ENCODE measurements at regions not wholly inside any gene's neighbourhood (a gene's known extent, or its start where the extent isn't known, plus 50 kb on each side); places are given as distances from the start of the nearest gene placed in this dataset.

GRCh38 chr9:11103525-11103924 is 490.7 kb upstream of the PTPRD start:
- Histone ChIP-seq H3K4me1 (no peaks in the 10 kb centered on the region), H3K9me3 (no peaks in the 10 kb centered on the region), H3K4me2 (no peak overlapping the region), H3K4me3 (no peak overlapping the region), H3K27ac (no peak overlapping the region)
- ChIA-PET CTCF (no interaction called here), POLR2A (no interaction called here)
- FAIRE-seq (no peak), ATAC-seq (no peak), DNase-seq (ENCODE audit: low read depth in 1 of 2, low spot score in 1 of 2) (no peak)
- WGBS (ENCODE audit: missing lambda C conversion rate) = 4% methylated on average over 2 of the region's 2 CpGs
- TF ChIP-seq NR3C1 (IDR thresholded peaks at IDR 0.05) = no peak
- TF ChIP-seq HOXB13 (CRISPR knock-in tag; IDR thresholded peaks at IDR 0.05; ENCODE audit: low read depth) = no peak
- no peak for TF ChIP-seq EHF (CRISPR knock-in tag; IDR thresholded peaks at IDR 0.05)
- no peak for TF ChIP-seq TFCP2L1 (CRISPR knock-in tag; IDR thresholded peaks at IDR 0.05)
- no peak for TF ChIP-seq HMGXB4 (CRISPR knock-in tag; IDR thresholded peaks at IDR 0.05; ENCODE audit: borderline replicate concordance)
- TF ChIP-seq RNF2 (IDR thresholded peaks at IDR 0.05; ENCODE audit: borderline replicate concordance, low read depth) = no peak
- TF ChIP-seq MAZ (IDR thresholded peaks at IDR 0.05; ENCODE audit: borderline replicate concordance, low read depth, low read length) = no peak
- TF ChIP-seq EP300 (IDR thresholded peaks at IDR 0.05) = no peak
- TF ChIP-seq CBX2 (IDR thresholded peaks at IDR 0.05; ENCODE audit: borderline replicate concordance, low read depth) = no peak
- no peak for TF ChIP-seq GATA3 (IDR thresholded peaks at IDR 0.05; ENCODE audit: borderline replicate concordance)
- TF ChIP-seq HEYL (CRISPR knock-in tag; IDR thresholded peaks at IDR 0.05) = no peak

- 10% methylated on average over 8 of the region's 8 CpGs for WGBS (ENCODE audit: missing lambda C conversion rate)
- Histone ChIP-seq H3K9me3 (no peaks in the 10 kb centered on the region; the same call in 2 of the 3 replicates), H3K4me2 (no peak overlapping the region), H3K4me1 (no peaks in the 10 kb centered on the region), H3K4me3 (no peak overlapping the region), H3K27ac (no peak overlapping the region)
- ChIA-PET POLR2A (no interaction called here), CTCF (no interaction called here)
- no peak for TF ChIP-seq FOXS1 (CRISPR knock-in tag; IDR thresholded peaks at IDR 0.05)
- TF ChIP-seq JUN (IDR thresholded peaks at IDR 0.05) = no peak
- TF ChIP-seq FOSL2 (IDR thresholded peaks at IDR 0.05) = no peak
- TF ChIP-seq FOSL2 (CRISPR knock-in tag; IDR thresholded peaks at IDR 0.05) = no peak
- no peak for TF ChIP-seq TP53 (CRISPR knock-in tag; IDR thresholded peaks at IDR 0.05)
- no peak for TF ChIP-seq GATA3 (IDR thresholded peaks at IDR 0.05; ENCODE audit: borderline replicate concordance)
- TF ChIP-seq CBX8 (IDR thresholded peaks at IDR 0.05) = no peak
- TF ChIP-seq SREBF2 (IDR thresholded peaks at IDR 0.05) = no peak
- no peak for TF ChIP-seq CTCF (IDR thresholded peaks at IDR 0.05)
- TF ChIP-seq HOXB5 (CRISPR knock-in tag; IDR thresholded peaks at IDR 0.05) = no peak
- TF ChIP-seq HDAC2 (IDR thresholded peaks at IDR 0.05) = no peak
- TF ChIP-seq EHF (CRISPR knock-in tag; IDR thresholded peaks at IDR 0.05) = no peak
- no peak for TF ChIP-seq CHD4 (IDR thresholded peaks at IDR 0.05; ENCODE audit: borderline replicate concordance)
- TF ChIP-seq BCL3 (IDR thresholded peaks at IDR 0.05) = no peak
- no peak for TF ChIP-seq PBX3 (IDR thresholded peaks at IDR 0.05)
- no peak for TF ChIP-seq HES2 (IDR thresholded peaks at IDR 0.05)
- TF ChIP-seq RAD21 (conservative IDR thresholded peaks at IDR 0.05 in 1 of 2, IDR thresholded peaks at IDR 0.05 in 1 of 2) = no peak
- no peak for TF ChIP-seq FOSB (CRISPR knock-in tag; IDR thresholded peaks at IDR 0.05)
- TF ChIP-seq HOXA7 (CRISPR knock-in tag; IDR thresholded peaks at IDR 0.05) = no peak
- no peak for TF ChIP-seq JUNB (IDR thresholded peaks at IDR 0.05)
- FAIRE-seq = no peak
- no peak for ATAC-seq
- DNase-seq (ENCODE audit: low read depth in 1 of 2, low spot score in 1 of 2) = no peak
Observed at GRCh38 chr9:11107196-11107595, 494.4 kb upstream of the PTPRD start.

All from A549 (cell line).